Thyroid gland (tissue), 4 donors: ENCODE measurements at regions not wholly inside any gene's neighbourhood (a gene's known extent, or its start where the extent isn't known, plus 50 kb on each side); places are given as distances from the start of the nearest gene placed in this dataset.

Experiments used
- DNase-seq, 2 donors: peaks; one replicate each; pipeline ENCODE4 v3.0.0-alpha.2; 2019
- H3K27ac ChIP-seq, 3 donors: fragments of 200-600 bp; sonication (generic); 1 replicate in 2 of 3; 2 replicates in 1 of 3; pipeline ENCODE4 v1.5.1; 2016 to 2019; ENCODE audit warnings: mild to moderate bottlenecking in 1 of 3, moderate library complexity in 1 of 3
- H3K27me3 ChIP-seq: fragments of 200-600 bp; sonication (generic); one replicate; pipeline ENCODE4 v1.5.1; 2019
- H3K36me3 ChIP-seq, 2 donors: fragments of 200-600 bp; sonication (generic); one replicate each; pipeline ENCODE4 v1.5.1; 2016 to 2019
- H3K4me1 ChIP-seq, 2 donors: fragments of 200-600 bp; sonication (generic); one replicate each; pipeline ENCODE4 v1.5.1; 2017 to 2019
- H3K4me3 ChIP-seq, 3 donors: fragments of 200-600 bp; sonication (generic); replicated peaks in 1 of 3; 1 replicate in 2 of 3; 2 replicates in 1 of 3; pipeline ENCODE4 v1.5.1; 2016; ENCODE audit warnings: mild to moderate bottlenecking in 1 of 3
- H3K9me3 ChIP-seq: fragments of 200-600 bp; sonication (generic); one replicate; pipeline ENCODE4 v1.5.1; 2017
- CTCF ChIP-seq, 6 experiments: fragments of 200-600 bp in 3 of 6; fragments of 450-650 bp in 3 of 6; sonication (generic) in 3 of 6; IDR thresholded peaks; one replicate each; pipeline ENCODE4 v1.5.1; 2016 to 2019; ENCODE audit warnings: antibody characterized with exemption in 6 of 6, mild to moderate bottlenecking in 2 of 6, inconsistent platforms in 1 of 6, moderate library complexity in 1 of 6
- POLR2A ChIP-seq, 2 donors: fragments of 450-650 bp; IDR thresholded peaks; one replicate each; pipeline ENCODE4 v1.6.1; 2017; ENCODE audit warnings: antibody characterized with exemption in 2 of 2, mild to moderate bottlenecking in 2 of 2, moderate library complexity in 1 of 2
- WGBS, 2 donors: methylation state at CpG; one replicate each; pipeline ENCODE4 v1.1.5; 2017; 5-methylcytosine and 5-hydroxymethylcytosine counted together
- intact Hi-C: fragments of 100-400 bp; cut with DNase I; formaldehyde crosslinking; loops from one replicate; pipeline ENCODE4 v1.15.1; 2023

DNA sequence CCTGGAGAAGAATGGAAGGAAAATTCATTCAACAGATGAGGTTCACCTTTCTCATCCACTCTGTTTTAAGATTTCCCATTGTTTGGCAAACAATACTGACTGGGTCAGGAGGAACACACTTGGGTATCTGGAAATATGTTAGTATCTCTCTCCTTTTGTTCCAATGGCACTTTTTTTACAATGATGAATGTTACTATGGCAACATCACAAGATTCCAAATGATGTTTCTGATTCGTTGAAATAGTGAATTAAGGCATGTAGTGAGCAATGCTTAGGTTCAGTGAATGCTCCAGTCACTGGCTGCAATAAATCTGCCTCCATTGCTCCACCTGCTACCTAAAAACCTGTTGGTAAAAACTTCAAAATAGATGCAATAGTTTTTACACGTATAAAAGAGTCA is 392.8 kb downstream of the DNAH5 start:
- H3K27me3 ChIP-seq = no peaks in the 10 kb centered on the region
- intact Hi-C loops = no loop called here
- no peak overlapping the region for H3K27ac ChIP-seq
- no peak for DNase-seq
- H3K36me3 ChIP-seq = no peaks in the 10 kb centered on the region
- H3K4me3 ChIP-seq = no peak overlapping the region
- no peak for TF ChIP-seq CTCF (IDR thresholded peaks at IDR 0.05)
- no peak for TF ChIP-seq POLR2A (IDR thresholded peaks at IDR 0.05)
- no peaks in the 10 kb centered on the region for H3K4me1 ChIP-seq
- H3K9me3 ChIP-seq = no peaks in the 10 kb centered on the region
- WGBS, 2 donors = 38 to 59% methylated on average over 2 of the region's 2 CpGs

- 76 to 78% methylated on average over 2 of the region's 2 CpGs for WGBS, 2 donors
- Histone ChIP-seq H3K27me3 (no peaks in the 10 kb centered on the region), H3K4me1 (no peaks in the 10 kb centered on the region), H3K9me3 (no peaks in the 10 kb centered on the region), H3K4me3 (no peak overlapping the region), H3K27ac (no peak overlapping the region), H3K36me3 (no peaks in the 10 kb centered on the region)
- TF ChIP-seq POLR2A (IDR thresholded peaks at IDR 0.05) = no peak
- TF ChIP-seq CTCF (IDR thresholded peaks at IDR 0.05) = no peak
- no peak for DNase-seq
- intact Hi-C loops = no loop called here
Measured at GRCh38 chr5:13540168-13540750, 404.2 kb downstream of the DNAH5 start.

DNA sequence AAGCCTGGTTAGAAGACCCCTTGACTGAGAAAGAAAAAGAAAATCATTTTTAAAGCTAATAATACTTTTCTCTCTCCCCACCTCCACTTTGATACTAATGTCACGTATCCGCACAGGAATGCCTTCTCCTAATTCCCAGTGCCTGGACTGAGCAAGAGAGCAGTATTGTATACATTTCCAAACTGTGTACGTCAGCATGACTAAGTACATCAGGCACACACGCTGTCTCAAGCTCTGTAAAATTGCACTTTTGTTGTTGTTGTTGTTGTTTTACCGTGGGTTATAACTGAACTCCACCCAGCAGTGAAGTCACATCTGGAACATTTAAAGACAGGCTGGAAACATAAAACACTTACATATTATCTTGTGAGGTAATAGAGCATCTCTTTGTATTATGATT is 407.6 kb downstream of the DNAH5 start:
- Histone ChIP-seq H3K4me3 (no peak overlapping the region), H3K4me1 (no peaks in the 10 kb centered on the region), H3K27ac (no peak overlapping the region), H3K9me3 (no peaks in the 10 kb centered on the region), H3K36me3 (no peaks in the 10 kb centered on the region), H3K27me3 (no peaks in the 10 kb centered on the region)
- 75 to 76% methylated on average over 5 of the region's 5 CpGs for WGBS, 2 donors
- intact Hi-C loops = no loop called here
- DNase-seq = no peak
- TF ChIP-seq POLR2A (IDR thresholded peaks at IDR 0.05) (no peak), CTCF (IDR thresholded peaks at IDR 0.05) (no peak)

- intact Hi-C loops = no loop called here
- Histone ChIP-seq H3K4me3 (no peak overlapping the region), H3K27ac (no peak overlapping the region), H3K4me1 (no peaks in the 10 kb centered on the region), H3K27me3 (no peaks in the 10 kb centered on the region), H3K36me3 (no peaks in the 10 kb centered on the region), H3K9me3 (no peaks in the 10 kb centered on the region)
- 74 to 76% methylated on average over 2 of the region's 2 CpGs for WGBS, 2 donors
- no peak for TF ChIP-seq CTCF (IDR thresholded peaks at IDR 0.05)
- DNase-seq = no peak
Measured at GRCh38 chr5:13533833-13534232, 410.7 kb downstream of the DNAH5 start.

- Histone ChIP-seq H3K36me3 (no peaks in the 10 kb centered on the region), H3K27ac (no peak overlapping the region), H3K27me3 (no peaks in the 10 kb centered on the region), H3K9me3 (no peaks in the 10 kb centered on the region), H3K4me3 (no peak overlapping the region), H3K4me1 (no peaks in the 10 kb centered on the region)
- no peak for DNase-seq
- TF ChIP-seq POLR2A (IDR thresholded peaks at IDR 0.05) = no peak
- TF ChIP-seq CTCF (IDR thresholded peaks at IDR 0.05) = no peak
- intact Hi-C loops = no loop called here
- WGBS, 2 donors = 47 to 54% methylated on average over 1 of the region's 1 CpG
Measured at GRCh38 chr5:13529300-13529699, 415.2 kb downstream of the DNAH5 start.
